HG03442 (cell line): ENCODE measurements at regions not wholly inside any gene's neighbourhood (a gene's known extent, or its start where the extent isn't known, plus 50 kb on each side); places are given as distances from the start of the nearest gene placed in this dataset.

Source experiments
- ATAC-seq: cut with Tn5 transposase; IDR thresholded peaks from one replicate; pipeline ENCODE4 v1.9.1; 2021; ENCODE audit warnings: mild to moderate bottlenecking, moderate library complexity; ENCODE audit not compliant: unreplicated experiment

DNA sequence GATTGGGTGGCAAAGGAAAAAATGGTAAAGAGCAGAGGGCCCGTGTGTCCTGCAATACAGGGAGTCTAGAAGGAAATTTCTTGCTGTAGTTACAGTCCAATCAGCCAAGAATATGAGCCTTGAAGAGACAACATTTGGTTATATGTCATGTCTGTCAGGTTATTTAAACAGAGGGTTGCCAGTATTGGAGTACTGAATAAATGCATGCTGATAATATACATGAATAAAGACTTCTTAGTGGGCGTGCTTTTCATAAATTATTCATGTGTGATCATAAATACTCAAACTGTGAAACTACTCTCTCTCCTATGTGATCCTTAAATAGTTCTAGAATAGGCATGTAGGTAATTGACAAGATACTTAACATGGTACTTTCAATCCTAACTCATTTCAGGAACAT is 249.0 kb downstream of the CRPPA start:
- no peak for ATAC-seq

DNA sequence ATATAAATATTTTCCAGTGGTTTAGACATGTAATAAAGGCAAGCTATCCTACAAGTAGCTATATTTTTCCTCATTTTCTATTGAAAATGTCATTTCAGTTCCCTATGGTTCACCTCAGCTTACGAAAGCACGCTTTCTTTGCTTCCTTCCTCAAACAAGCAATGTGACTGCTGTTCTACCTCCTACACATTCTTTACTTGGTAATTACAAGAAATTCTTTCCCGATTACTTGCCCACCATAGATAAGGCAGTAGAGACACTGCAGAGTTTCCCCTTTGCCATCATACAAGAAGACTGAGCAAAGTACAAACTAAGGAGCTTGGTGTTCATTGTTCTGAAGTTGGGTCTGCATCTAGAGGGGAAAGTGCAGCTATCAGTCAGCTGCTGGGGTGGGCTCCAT is 249.4 kb downstream of the CRPPA start:
- ATAC-seq: no peak

DNA sequence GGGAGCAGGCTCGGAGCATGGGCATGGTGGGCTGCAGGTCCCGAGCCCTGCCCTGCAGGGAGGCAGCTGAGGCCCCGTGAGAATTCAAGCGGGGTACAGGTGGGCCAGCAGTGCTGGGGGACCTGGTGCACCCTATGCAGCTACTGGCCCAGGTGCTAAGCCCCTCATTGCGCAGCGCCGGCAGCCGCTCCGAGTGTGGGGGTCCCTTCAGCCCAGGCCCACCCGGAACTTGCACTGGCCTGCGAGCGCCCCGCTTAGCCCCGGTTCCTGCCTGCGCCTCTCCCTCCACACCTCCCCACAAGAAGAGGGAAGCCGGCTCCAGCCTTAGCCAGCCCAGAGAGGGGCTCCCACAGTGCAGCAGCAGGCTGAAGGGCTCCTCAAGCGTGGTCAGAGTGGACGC is 250.7 kb downstream of the CRPPA start:
- no peak for ATAC-seq

DNA sequence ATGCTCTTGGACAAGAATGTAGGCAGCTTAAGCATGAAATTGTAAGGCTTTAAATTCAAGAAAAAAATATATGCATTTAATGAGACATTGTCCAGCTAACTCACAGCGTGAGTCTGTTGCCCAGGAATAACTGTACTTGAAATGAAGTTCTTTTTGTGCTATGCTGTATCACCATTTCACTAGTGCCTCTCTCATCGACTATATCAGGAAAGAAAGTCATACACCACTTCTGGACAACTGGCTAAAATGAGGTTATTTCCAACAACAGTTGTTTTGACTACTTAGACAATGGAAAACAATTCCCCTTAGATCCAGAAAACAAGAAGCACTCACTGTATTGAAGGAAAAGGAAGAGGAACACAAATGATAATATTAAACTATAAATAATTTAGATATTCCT is 251.8 kb downstream of the CRPPA start:
- ATAC-seq: no peak

DNA sequence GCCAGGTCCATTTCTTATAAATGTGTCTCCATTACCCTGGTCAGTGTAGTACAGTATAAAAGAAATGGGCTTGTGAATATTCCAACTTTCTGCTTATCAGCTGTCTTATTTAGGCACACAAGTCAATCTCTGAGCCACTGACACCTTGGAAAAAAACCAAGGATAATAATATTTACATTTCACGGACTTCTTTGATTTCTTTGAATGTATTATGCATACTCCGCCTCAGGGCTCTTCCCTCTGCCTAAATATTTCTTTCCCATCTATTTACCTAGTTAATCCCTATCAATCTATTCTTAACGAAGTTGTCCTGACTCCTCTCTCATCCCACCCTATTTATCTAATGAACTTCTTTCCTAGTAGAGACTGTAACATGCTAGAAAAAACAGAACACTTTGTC is 253.8 kb downstream of the CRPPA start:
- ATAC-seq: no peak

DNA sequence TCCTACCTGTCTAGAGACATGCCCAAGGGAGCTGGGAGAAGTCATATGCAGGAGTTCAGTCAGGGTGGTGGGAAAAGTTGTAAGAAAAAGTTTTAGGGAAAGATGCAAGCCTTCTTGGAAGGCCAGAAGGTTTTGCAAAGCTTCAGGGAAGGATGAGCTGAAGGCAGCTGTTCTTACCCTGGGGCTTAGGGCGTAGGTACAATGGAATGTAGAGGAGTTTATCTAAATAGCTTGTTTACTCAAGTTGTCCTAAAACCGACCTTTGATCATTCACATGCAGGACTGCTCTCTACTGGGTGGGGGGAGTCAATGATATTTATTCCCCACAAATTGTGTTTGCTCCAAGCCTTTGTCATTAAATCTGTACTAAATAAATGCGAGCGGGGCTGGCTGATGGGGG is 277.0 kb downstream of the CRPPA start:
- no peak for ATAC-seq

DNA sequence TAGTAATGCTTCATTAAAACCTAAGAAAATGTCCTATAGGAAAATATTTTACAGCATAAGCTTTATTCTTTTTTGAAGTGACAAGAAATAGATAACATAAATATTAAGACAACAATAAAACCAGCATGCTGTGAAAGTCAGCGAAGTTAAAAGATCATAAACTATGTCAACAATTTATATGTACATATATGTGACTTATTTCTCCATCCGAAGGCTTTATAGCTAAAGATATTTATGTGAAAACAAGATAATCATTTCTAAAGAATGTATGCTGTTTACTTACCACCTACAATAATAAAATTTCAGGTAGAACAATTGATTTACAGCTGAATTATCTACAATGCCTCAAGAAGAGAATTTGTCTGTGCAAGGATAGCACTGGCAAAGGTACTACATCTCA is 283.4 kb downstream of the CRPPA start:
- ATAC-seq: no peak

DNA sequence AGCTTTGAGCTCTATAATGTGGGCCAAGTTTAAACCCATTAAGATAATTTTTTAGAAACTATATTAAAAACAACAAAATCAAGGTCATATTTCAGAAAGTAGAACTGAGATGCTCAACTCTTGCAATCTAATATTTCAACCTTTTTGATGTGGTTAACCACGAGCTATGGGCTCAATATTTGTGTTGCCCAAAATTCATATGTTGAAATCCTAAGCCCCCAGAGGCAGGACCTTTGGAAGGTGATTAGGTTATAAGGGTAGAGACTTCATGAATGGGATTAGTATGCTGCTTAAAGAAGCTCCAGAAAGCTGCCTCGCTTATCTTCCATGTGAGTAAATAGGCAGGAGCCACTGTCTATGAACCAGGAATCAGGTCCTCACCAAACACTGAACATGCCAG is 284.4 kb downstream of the CRPPA start:
- ATAC-seq: no peak

DNA sequence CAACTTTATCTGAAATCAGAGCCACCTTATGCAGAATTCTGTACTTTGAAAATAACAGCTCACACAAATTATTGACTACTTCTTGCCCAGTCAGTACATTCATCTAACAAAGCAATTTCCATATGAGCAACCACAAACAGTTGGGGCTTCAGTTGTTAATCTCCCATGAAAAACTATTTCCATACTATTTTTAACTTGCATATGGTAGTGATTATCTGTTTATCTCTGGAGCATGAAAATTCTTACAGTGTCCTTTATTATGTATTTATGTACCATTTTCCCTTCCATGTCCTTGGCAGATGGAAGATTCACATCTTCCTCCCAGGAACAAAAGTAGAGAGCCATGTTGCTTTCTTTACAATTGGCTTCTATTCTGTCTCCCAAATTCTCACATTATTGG is 285.7 kb downstream of the CRPPA start:
- ATAC-seq: no peak

DNA sequence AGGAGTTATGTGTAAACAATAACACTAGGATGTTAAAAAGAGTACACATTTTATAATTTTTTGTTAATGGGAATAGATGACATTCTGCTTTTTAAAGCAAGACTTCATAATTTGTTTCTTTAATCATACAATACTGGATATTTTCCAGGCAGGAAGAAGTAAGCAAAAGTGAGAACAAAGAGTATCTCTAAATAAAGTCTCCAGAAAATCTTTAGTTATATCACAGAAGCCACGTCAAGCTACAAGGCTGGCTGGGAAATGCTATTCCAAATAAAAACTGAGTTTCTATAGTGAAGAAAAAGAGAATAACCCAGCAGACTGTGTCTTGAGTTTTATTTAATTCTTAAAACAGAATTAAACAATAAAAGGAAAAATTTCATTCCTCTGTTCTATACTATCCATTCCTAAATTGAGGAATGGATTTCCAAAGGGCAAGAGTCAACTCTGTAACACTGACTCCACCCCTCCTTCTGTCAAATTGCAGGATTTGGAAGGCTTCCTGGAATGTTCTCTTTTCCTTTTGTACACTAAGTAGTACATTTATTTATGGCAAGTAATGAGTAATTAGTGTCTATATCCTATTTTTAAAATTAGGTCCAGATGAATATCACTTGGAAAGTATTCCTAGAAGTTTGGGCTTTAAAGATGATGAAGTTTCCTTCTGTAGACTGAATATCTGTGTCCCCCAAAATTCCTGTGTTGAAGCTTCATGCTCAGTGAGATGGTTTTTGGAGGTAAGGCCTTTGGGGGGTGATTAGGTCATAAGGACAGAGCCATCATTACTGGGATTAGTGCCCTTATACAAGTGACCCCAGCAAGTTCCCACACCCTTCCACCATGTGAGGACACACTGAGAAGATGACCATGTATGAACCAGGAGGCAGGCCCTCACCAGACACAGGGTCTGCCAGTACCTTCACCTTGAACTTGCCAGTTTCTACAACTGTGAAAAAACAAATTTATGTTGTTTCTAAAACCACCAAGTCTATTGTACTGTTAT is 290.9 kb downstream of the CRPPA start:
- no peak for ATAC-seq

DNA sequence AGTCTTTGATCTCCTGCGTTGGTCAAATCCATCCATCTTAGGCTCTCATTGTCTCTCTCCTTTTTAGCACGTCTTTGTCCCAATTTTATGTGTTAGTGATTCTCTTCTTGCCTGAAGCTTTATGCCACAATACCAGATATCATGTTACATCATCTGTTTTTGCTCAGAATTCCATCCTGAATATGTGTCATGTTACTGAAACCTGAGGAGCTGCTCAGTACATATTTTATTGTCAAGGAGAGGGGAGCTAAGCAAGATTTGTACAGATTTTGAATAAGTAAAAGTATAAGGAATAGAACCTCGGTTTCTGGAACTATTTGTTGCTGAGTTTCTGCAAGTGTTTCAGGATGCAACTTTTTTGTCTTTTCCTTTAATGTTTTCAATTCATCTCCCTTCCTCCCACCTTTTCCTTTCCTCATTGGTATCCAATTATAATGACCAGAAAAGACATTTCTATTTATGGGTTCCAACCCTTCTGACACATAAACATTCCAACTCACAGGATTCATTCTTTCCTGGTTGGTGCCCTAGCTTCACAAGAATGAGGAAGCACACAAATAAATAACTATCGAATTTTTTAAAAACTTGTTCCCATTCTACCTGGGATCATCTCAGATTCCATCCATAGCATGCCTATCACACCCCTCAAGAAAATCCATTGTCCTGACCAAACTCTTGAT is 291.8 kb downstream of the CRPPA start:
- ATAC-seq: no peak

DNA sequence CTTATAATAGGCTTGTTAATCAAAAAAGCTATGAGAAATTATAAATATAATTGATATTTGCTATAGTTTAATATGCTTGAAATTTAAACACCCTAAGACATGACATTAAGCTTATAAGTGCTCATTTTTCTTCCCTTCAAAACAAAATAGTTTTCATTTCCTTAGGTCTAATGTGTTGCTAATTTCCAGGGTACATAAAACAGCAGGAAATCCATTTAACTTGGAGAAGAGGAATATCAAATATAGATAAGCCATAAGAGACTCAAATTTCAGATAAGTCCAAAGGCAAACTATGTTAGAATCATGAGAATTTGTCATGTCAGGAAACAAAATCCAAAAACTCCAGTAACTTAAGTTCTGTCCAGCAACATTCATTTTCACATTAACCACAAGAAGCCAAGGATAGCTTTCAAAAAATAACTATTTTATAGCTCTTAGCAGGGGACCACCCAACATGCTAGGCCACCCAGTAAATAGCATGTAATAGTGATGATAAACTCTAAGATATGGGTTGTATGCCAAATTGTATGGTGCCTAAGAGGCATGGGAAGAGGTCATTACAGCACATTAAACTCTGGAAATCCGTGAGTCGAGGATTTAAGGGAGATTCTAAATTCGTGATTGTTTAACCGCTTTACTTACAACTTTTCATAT is 298.1 kb downstream of the CRPPA start:
- ATAC-seq: no peak

DNA sequence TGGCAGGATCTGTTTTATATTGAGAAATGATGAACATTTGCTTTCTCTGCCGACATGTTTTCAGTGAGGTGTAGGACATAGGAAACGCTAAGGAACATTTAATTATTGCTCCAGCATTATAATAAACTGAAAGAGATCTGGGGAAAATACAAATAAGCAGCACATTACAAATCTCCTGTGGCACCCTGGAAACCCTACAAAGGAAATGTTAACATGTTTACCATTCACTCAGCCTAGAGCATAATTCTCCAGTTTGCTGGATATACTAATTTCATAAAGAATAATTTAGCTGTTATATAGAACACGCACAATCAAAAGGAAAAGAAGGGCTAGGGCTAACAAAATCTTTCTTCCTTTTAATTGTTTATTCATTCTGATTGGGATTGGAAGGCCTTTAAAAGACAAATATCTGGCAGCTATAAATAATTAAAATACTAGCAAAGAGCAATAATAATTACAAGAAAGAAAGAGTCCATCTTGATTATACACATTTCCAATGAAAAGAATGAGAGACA is 299.4 kb downstream of the CRPPA start:
- no peak for ATAC-seq

DNA sequence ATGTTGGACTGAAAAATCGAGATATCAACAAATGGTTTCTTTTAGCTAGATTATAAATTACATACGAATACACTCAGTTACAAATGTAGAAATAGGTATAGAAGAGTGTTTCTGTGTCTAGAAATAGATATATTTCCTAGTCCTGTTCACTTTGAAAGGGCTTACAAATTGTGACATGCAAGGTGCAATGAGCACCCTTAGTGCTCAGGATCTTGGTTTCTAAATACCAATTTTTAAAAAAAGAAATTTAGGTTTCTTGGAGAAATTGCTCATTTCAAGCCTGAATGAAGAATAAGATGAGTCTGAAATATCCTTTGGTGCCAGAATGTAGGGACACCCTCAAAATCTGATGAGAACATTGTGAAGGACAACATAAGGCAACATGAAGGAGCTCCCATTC is 306.0 kb downstream of the CRPPA start:
- ATAC-seq: no peak

DNA sequence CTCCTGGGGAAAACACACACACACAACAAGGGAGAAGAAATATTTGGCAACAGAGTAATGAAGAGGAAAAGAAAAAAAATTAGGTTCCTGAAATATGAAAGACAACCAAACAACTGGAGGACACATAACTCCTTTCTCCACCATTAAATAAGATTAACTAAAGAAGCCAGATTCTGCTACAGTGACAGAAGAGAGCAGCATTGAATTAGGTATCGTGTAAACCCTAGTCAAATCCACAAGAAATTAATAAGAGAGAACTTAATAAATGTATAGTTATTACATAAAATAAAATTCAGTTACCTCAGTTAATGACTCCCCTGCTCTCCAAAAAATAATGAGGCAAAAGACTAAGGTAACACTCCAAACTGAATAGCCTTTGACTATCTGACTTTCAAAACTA is 306.7 kb downstream of the CRPPA start:
- no peak for ATAC-seq

DNA sequence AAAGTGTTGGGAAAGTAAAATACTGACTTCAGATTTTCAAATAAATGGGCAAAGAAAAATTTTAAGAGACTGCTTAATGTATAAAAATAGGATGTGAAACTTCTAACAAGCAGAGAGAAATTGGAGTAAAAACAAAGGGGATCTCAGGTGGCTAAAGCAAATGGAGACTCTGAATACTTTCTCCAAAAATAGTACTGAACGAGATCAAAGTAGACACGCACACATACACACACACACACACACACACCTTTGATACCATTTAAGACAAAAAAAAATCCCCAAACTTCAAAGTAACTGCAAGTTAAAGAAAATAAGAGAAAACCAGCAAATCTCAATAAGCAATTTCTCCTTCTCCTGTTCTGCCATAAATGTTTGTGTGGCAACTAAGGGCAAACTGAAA is 307.3 kb downstream of the CRPPA start:
- no peak for ATAC-seq

DNA sequence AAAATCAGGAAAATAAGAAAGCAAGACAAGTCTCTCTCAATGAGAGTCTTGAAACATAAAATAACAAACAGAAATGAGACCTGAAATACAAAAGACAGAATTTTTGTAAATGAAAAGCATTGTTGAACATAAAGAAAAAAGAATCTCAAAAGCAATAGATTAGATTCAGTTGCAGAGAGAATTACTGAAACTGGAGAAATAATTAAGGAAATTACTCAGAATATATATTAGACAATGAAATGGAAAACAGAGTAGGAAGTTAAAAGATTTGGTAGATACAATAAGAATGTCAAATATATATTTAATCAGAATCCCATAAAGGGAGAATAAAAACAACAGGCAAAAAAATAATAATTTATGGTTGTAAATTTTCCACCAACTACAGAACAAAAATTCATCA is 308.3 kb downstream of the CRPPA start:
- ATAC-seq: no peak

DNA sequence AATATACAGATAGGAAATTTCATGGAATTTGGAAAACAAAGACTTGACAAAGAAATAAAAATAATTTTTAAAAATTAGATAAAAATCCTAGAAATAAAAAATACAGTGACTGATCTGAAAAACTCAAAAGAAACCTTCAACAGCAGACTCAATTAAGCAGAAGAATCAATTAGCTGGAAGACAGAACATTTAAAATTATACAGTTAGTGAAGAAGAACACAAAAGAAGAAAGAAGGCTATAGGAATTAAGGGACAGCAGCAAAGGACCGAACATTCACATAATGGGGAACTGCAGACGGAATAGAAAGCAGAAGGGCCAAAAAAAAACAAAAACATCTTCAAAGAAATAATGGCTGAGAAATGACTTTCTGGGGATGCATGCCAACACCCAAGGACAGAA is 314.5 kb downstream of the CRPPA start:
- no peak for ATAC-seq

DNA sequence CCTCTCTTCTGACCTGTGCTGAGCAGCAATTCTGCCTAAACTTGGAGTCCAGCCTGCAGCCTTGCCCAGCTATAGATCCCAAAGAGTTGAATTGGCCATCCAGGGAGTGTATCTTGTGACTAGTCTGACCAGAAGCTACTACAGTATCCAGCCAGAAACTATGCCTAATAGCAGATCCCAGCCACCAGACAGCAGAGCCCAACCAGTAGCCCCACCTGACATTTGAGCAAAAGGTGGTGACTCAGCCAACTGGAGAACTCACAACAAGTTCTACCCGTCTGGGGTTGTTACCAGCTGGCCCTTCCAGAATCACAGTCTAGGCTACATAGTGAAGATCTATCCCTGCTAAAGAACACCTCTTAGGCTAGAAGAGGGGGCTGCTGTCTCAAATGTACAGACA is 315.0 kb downstream of the CRPPA start:
- ATAC-seq: no peak

DNA sequence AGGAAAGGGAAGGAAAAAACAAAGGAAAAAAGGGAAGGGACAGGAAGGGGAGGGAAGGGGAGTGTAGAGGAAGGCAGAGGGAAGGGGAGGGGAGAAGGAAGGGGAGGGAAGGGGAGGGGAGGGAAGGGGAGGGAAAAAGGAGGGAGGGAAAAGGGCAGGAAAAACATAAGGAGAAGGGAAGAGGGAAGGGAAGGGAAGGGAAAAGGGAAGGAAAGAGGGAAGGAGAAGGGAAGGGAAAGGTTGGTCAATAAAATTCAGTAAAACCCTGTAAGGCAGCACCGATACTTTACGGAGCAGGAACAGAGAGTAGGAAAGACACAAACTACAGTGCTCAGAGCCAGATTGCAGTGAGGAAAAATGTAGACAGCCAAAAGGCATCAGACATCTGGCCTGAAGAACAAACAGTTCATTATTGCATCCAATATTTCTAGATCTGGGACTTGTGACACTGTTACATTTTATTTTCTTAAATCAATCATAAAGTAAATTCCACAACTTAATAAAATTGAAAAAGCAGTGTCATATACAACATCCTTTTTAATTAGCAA is 322.0 kb downstream of the CRPPA start:
- no peak for ATAC-seq

DNA sequence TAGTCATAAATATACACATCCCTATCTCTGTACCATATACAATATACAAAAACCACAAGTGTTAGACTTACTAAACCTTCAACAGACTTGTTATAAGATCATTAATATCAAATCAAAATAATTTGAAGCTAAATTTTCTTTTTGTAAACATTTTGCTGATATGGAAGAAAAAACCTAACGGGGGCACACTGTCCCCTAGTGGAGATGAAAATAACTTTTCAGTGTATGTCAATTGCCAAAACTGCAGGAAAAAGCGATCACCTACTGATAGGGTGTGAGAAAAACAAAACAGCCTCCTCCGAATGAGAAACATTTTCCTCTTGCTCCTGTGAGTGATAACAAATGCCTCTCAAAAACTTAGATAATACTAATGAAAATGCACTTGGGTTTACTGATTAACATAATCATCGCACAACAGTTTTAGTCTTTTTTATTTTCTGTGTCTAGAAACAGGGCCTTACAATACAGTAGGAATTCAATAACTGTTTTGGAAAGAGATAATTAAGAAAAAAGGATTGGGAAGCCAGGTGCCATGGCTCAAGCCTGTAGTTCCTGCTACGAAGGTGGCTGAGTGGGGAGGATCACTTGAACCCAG is 322.7 kb downstream of the CRPPA start:
- ATAC-seq: no peak
